ENCODE measurements at regions not wholly inside any gene's neighbourhood (a gene's known extent, or its start where the extent isn't known, plus 50 kb on each side); places are given as distances from the start of the nearest gene placed in this dataset.

DNA sequence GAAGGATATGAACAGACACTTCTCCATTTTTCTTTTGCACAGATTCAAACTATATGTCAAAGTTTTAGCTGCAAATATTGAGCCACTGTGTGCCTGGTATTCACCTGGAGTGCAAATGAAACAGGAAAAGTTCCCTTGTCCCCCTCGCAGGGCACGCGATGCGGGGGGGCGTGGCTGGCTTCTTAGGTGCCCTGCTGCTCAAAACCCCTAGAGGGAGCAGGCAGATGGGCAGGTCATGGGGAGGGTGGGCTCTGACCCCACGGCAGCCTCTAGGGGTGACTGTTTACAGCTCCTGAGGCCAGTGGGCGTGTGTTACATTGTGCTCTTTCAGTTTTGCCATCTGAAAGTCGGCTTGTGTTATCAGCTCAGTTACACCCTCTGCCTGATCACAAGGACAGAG, 931.2 kb upstream of the B3GALT2 start:
- no peak for TF ChIP-seq EP300 (IDR thresholded peaks at IDR 0.05)
- TF ChIP-seq KDM5A (IDR thresholded peaks at IDR 0.05) = no peak
- TF ChIP-seq, protein P1, sequence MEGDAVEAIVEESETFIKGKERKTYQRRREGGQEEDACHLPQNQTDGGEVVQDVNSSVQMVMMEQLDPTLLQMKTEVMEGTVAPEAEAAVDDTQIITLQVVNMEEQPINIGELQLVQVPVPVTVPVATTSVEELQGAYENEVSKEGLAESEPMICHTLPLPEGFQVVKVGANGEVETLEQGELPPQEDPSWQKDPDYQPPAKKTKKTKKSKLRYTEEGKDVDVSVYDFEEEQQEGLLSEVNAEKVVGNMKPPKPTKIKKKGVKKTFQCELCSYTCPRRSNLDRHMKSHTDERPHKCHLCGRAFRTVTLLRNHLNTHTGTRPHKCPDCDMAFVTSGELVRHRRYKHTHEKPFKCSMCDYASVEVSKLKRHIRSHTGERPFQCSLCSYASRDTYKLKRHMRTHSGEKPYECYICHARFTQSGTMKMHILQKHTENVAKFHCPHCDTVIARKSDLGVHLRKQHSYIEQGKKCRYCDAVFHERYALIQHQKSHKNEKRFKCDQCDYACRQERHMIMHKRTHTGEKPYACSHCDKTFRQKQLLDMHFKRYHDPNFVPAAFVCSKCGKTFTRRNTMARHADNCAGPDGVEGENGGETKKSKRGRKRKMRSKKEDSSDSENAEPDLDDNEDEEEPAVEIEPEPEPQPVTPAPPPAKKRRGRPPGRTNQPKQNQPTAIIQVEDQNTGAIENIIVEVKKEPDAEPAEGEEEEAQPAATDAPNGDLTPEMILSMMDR (IDR thresholded peaks at IDR 0.05) = no peak
- TF ChIP-seq, protein P2, sequence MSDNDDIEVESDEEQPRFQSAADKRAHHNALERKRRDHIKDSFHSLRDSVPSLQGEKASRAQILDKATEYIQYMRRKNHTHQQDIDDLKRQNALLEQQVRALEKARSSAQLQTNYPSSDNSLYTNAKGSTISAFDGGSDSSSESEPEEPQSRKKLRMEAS (IDR thresholded peaks at IDR 0.05) = no peak
- no peak for TF ChIP-seq BHLHE40 (IDR thresholded peaks at IDR 0.05; ENCODE audit: low read depth, low read length)
- no peak for TF ChIP-seq JUN (IDR thresholded peaks at IDR 0.05)
- TF ChIP-seq POLR2AphosphoS2 (conservative IDR thresholded peaks at IDR 0.05; ENCODE audit: low read length) = no peak
- TF ChIP-seq GATA3 (IDR thresholded peaks at IDR 0.05; ENCODE audit: borderline replicate concordance) = no peak
- no peak for TF ChIP-seq RNF2 (IDR thresholded peaks at IDR 0.05; ENCODE audit: borderline replicate concordance, low read depth)
- TF ChIP-seq CEBPB (IDR thresholded peaks at IDR 0.05) = no peak
- TF ChIP-seq, protein P3, sequence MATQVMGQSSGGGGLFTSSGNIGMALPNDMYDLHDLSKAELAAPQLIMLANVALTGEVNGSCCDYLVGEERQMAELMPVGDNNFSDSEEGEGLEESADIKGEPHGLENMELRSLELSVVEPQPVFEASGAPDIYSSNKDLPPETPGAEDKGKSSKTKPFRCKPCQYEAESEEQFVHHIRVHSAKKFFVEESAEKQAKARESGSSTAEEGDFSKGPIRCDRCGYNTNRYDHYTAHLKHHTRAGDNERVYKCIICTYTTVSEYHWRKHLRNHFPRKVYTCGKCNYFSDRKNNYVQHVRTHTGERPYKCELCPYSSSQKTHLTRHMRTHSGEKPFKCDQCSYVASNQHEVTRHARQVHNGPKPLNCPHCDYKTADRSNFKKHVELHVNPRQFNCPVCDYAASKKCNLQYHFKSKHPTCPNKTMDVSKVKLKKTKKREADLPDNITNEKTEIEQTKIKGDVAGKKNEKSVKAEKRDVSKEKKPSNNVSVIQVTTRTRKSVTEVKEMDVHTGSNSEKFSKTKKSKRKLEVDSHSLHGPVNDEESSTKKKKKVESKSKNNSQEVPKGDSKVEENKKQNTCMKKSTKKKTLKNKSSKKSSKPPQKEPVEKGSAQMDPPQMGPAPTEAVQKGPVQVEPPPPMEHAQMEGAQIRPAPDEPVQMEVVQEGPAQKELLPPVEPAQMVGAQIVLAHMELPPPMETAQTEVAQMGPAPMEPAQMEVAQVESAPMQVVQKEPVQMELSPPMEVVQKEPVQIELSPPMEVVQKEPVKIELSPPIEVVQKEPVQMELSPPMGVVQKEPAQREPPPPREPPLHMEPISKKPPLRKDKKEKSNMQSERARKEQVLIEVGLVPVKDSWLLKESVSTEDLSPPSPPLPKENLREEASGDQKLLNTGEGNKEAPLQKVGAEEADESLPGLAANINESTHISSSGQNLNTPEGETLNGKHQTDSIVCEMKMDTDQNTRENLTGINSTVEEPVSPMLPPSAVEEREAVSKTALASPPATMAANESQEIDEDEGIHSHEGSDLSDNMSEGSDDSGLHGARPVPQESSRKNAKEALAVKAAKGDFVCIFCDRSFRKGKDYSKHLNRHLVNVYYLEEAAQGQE (IDR thresholded peaks at IDR 0.05) = no peak
- TF ChIP-seq, protein P4, sequence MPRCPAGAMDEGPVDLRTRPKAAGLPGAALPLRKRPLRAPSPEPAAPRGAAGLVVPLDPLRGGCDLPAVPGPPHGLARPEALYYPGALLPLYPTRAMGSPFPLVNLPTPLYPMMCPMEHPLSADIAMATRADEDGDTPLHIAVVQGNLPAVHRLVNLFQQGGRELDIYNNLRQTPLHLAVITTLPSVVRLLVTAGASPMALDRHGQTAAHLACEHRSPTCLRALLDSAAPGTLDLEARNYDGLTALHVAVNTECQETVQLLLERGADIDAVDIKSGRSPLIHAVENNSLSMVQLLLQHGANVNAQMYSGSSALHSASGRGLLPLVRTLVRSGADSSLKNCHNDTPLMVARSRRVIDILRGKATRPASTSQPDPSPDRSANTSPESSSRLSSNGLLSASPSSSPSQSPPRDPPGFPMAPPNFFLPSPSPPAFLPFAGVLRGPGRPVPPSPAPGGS (IDR thresholded peaks at IDR 0.05) = no peak

Data from A549 (cell line).